Smooth muscle cell (in vitro differentiated cells): ENCODE measurements at regions not wholly inside any gene's neighbourhood (a gene's known extent, or its start where the extent isn't known, plus 50 kb on each side); places are given as distances from the start of the nearest gene placed in this dataset.

Experiments
- DNase-seq: peaks from one replicate; lab custom pipeline; 2025; ENCODE audit not compliant: unreplicated experiment; lab: John Stamatoyannopoulos, UW
- H2AFZ ChIP-seq: fragments of 200-600 bp; sonication (generic); 2 replicates; pipeline ENCODE4 v1.6.0; 2016; ENCODE audit warnings: antibody characterized with exemption, low read depth, mild to moderate bottlenecking
- H3F3A ChIP-seq: fragments of 200-600 bp; sonication (generic); 2 replicates; pipeline ENCODE4 v1.6.0; 2017; ENCODE audit warnings: antibody characterized with exemption, low read depth
- H3K27ac ChIP-seq: fragments of 200-600 bp; sonication (generic); 2 replicates; pipeline ENCODE4 v1.5.1; 2016; ENCODE audit warnings: low read depth, mild to moderate bottlenecking
- H3K27me3 ChIP-seq: fragments of 200-600 bp; sonication (generic); 2 replicates; pipeline ENCODE4 v1.6.1; 2016; ENCODE audit warnings: low read depth, mild to moderate bottlenecking
- H3K36me3 ChIP-seq: fragments of 200-600 bp; sonication (generic); 2 replicates; pipeline ENCODE4 v1.5.1; 2016; ENCODE audit warnings: low read depth
- H3K4me1 ChIP-seq: fragments of 200-600 bp; sonication (generic); 2 replicates; pipeline ENCODE4 v1.5.1; 2016; ENCODE audit warnings: low read depth
- H3K4me2 ChIP-seq: fragments of 200-600 bp; sonication (generic); 2 replicates; pipeline ENCODE4 v1.6.0; 2016; ENCODE audit warnings: mild to moderate bottlenecking
- H3K4me3 ChIP-seq: fragments of 200-600 bp; sonication (generic); 2 replicates; pipeline ENCODE4 v1.5.1; 2016; ENCODE audit warnings: mild to moderate bottlenecking
- H3K79me2 ChIP-seq: fragments of 200-600 bp; sonication (generic); 2 replicates; pipeline ENCODE4 v1.6.0; 2016; ENCODE audit warnings: low read depth, mild to moderate bottlenecking
- H3K9ac ChIP-seq: fragments of 200-600 bp; sonication (generic); 2 replicates; pipeline ENCODE4 v1.6.0; 2016; ENCODE audit warnings: low read depth
- H3K9me3 ChIP-seq: fragments of 200-600 bp; sonication (generic); replicated peaks from 2 replicates; pipeline ENCODE4 v1.5.1; 2016; ENCODE audit warnings: low read depth
- H4K20me1 ChIP-seq: fragments of 200-600 bp; sonication (generic); 2 replicates; pipeline ENCODE4 v1.6.0; 2016; ENCODE audit warnings: low read depth
- WGBS: methylation state at CpG from one replicate; pipeline ENCODE4 v1.1.7; 2016; ENCODE audit warnings: low lambda C conversion rate; 5-methylcytosine and 5-hydroxymethylcytosine counted together
- TF ChIP-seq, protein P1 (sequence below): fragments of 200-600 bp; sonication (generic); IDR thresholded peaks from 2 replicates; pipeline ENCODE4 v1.5.1; 2017; ENCODE audit warnings: borderline replicate concordance, mild to moderate bottlenecking, antibody characterized with exemption; ENCODE audit not compliant: insufficient read depth, poor library complexity, severe bottlenecking

DNA sequence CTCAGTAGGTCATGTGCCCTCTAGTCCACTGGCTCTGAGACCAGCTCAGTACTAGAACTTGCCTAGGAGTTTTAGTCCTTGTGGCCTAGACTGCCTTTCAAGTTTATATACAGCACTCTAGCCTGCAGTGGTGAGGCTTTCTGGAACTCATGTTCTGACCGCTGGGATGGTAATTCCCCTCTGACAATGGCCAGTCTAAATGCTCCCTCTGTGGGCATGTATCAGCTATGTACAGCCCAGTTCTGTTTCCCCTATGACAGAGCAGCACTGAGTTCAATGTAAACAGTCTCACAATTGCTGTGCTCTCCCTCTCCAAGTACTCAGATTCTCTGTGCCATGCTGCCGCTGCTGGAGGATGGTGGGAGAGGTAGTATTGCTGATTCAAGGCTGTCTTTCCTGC is 68.6 kb upstream of the SLC27A6 start:
- no peak overlapping the region for H3K27ac ChIP-seq
- no peaks in the 10 kb centered on the region for H3K9me3 ChIP-seq
- TF ChIP-seq, protein P1, sequence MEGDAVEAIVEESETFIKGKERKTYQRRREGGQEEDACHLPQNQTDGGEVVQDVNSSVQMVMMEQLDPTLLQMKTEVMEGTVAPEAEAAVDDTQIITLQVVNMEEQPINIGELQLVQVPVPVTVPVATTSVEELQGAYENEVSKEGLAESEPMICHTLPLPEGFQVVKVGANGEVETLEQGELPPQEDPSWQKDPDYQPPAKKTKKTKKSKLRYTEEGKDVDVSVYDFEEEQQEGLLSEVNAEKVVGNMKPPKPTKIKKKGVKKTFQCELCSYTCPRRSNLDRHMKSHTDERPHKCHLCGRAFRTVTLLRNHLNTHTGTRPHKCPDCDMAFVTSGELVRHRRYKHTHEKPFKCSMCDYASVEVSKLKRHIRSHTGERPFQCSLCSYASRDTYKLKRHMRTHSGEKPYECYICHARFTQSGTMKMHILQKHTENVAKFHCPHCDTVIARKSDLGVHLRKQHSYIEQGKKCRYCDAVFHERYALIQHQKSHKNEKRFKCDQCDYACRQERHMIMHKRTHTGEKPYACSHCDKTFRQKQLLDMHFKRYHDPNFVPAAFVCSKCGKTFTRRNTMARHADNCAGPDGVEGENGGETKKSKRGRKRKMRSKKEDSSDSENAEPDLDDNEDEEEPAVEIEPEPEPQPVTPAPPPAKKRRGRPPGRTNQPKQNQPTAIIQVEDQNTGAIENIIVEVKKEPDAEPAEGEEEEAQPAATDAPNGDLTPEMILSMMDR, result no peak
- 77% methylated on average over 2 of the region's 2 CpGs for WGBS
- no peaks in the 10 kb centered on the region for H3F3A ChIP-seq
- H3K36me3 ChIP-seq, result no peaks in the 10 kb centered on the region
- no peak overlapping the region for H2AFZ ChIP-seq
- no peak for DNase-seq
- H3K4me3 ChIP-seq, result no peak overlapping the region
- no peak overlapping the region for H3K9ac ChIP-seq
- no peak overlapping the region for H3K4me2 ChIP-seq
- no peaks in the 10 kb centered on the region for H3K79me2 ChIP-seq
- H4K20me1 ChIP-seq, result no peaks in the 10 kb centered on the region
- no peaks in the 10 kb centered on the region for H3K27me3 ChIP-seq
- no peaks in the 10 kb centered on the region for H3K4me1 ChIP-seq

DNA sequence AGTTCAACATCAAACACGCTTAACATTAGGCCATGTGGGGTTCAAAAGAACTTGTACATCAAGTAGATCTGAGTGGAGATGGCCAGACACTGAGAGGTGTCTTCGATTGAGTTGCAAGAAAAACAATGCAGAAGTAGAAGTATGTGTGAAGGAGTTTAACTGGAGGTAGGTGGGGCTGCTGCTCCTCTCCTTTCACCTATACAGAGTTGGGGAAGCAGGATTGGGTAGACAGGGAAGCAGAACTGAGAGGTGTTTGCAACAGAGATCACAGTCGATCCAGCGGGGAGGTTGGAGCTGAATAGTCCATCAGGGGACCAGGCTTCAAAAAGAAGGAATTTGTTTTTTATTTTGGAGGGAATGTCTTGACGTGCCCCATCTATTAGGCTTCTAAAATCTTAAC is 61.7 kb upstream of the SLC27A6 start:
- WGBS, result 79% methylated on average over 5 of the region's 5 CpGs
- TF ChIP-seq, protein P1, result no peak
- no peak overlapping the region for H3K4me3 ChIP-seq
- no peaks in the 10 kb centered on the region for H3K79me2 ChIP-seq
- no peak overlapping the region for H3K9ac ChIP-seq
- H2AFZ ChIP-seq, result no peak overlapping the region
- H3K4me2 ChIP-seq, result no peak overlapping the region
- no peaks in the 10 kb centered on the region for H3K36me3 ChIP-seq
- no peak overlapping the region for H3K27ac ChIP-seq
- no peak for DNase-seq
- no peaks in the 10 kb centered on the region for H3K9me3 ChIP-seq
- H3K27me3 ChIP-seq, result no peaks in the 10 kb centered on the region
- no peaks in the 10 kb centered on the region for H3K4me1 ChIP-seq
- H3F3A ChIP-seq, result no peaks in the 10 kb centered on the region
- H4K20me1 ChIP-seq, result no peaks in the 10 kb centered on the region

DNA sequence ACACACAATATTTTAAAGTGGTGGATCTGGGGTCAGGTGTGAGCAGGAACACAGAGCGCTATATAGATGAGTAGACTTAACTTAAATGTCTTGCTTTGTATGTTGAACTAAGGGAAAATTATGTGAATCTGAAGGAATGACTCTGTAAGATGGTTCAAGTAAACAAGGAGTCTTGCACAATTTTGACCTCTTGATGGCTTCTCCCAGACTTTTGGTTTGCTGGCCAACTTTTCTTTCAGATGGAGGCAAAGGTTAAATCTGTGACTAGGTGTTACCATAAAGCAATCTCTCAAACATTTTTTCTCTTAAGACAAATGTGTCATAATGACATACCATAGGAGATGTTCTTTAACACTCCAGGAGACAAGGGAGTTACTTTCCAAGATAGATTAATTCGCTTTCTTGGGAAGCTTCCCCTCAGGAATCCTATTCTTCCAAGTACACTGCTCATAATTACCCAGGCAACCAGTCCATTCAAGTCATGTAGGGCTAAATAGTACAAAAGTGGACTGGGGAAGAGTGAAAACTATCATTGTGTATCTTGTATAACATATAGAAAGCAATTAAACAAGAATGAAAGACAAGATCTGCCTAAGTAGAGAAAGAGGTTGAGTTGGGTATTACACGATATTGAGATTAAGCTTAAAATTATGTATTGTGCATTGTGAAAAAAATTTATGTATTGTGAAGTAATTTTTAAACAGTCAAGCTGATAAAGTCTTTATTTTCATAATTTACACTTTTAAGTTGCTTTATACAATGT is 60.3 kb upstream of the SLC27A6 start:
- Histone ChIP-seq H2AFZ (no peak overlapping the region), H3K4me3 (no peak overlapping the region), H3K27ac (no peak overlapping the region), H3K4me1 (no peaks in the 10 kb centered on the region), H4K20me1 (no peaks in the 10 kb centered on the region), H3K9me3 (no peaks in the 10 kb centered on the region), H3K4me2 (no peak overlapping the region), H3K36me3 (no peaks in the 10 kb centered on the region), H3K27me3 (no peaks in the 10 kb centered on the region), H3K79me2 (no peaks in the 10 kb centered on the region), H3F3A (no peaks in the 10 kb centered on the region), H3K9ac (no peak overlapping the region)
- TF ChIP-seq, protein P1, result no peak
- no peak for DNase-seq
- 64% methylated on average over 3 of the region's 3 CpGs for WGBS

DNA sequence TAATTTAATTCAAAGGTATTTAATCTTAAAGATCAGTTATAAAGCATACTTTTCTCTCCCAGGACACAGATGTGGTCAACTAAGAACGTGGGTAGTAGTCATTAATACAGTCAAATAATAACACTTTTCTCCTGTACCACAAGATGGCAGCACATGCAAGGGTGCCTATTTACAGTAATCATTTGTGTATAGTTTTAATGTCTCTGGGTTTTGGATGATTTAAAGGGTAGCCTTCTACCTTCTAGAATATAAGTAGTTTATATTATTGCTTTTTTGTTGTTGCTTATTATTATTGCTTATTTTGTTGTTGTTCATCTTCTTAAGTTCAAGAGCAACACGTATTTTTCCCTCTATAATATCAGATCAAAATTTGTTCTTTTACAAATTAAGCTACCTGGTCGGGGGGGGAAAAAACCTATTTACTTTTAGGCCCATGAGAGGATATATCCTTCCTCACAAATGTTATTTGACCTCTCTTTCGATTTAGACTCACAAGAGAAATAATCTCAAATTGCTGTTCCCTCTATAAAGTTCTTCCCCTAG is 59.6 kb upstream of the SLC27A6 start:
- Histone ChIP-seq H3K9me3 (no peaks in the 10 kb centered on the region), H3K4me2 (no peak overlapping the region), H3K79me2 (no peaks in the 10 kb centered on the region), H3F3A (no peaks in the 10 kb centered on the region), H3K27me3 (no peaks in the 10 kb centered on the region), H3K27ac (no peak overlapping the region), H2AFZ (no peak overlapping the region), H4K20me1 (no peaks in the 10 kb centered on the region), H3K4me3 (no peak overlapping the region), H3K36me3 (no peaks in the 10 kb centered on the region), H3K9ac (no peak overlapping the region), H3K4me1 (no peaks in the 10 kb centered on the region)
- DNase-seq, result no peak
- TF ChIP-seq, protein P1, result peak; percentile 82
- 42% methylated on average over 4 of the region's 4 CpGs for WGBS
